Smooth muscle cell (in vitro differentiated cells): ENCODE measurements at regions not wholly inside any gene's neighbourhood (a gene's known extent, or its start where the extent isn't known, plus 50 kb on each side); places are given as distances from the start of the nearest gene placed in this dataset.

Experiments
- DNase-seq: peaks from one replicate; lab custom pipeline; 2025; ENCODE audit not compliant: unreplicated experiment; lab: John Stamatoyannopoulos, UW
- H2AFZ ChIP-seq: fragments of 200-600 bp; sonication (generic); 2 replicates; pipeline ENCODE4 v1.6.0; 2016; ENCODE audit warnings: antibody characterized with exemption, low read depth, mild to moderate bottlenecking
- H3F3A ChIP-seq: fragments of 200-600 bp; sonication (generic); 2 replicates; pipeline ENCODE4 v1.6.0; 2017; ENCODE audit warnings: antibody characterized with exemption, low read depth
- H3K27ac ChIP-seq: fragments of 200-600 bp; sonication (generic); 2 replicates; pipeline ENCODE4 v1.5.1; 2016; ENCODE audit warnings: low read depth, mild to moderate bottlenecking
- H3K27me3 ChIP-seq: fragments of 200-600 bp; sonication (generic); 2 replicates; pipeline ENCODE4 v1.6.1; 2016; ENCODE audit warnings: low read depth, mild to moderate bottlenecking
- H3K36me3 ChIP-seq: fragments of 200-600 bp; sonication (generic); 2 replicates; pipeline ENCODE4 v1.5.1; 2016; ENCODE audit warnings: low read depth
- H3K4me1 ChIP-seq: fragments of 200-600 bp; sonication (generic); 2 replicates; pipeline ENCODE4 v1.5.1; 2016; ENCODE audit warnings: low read depth
- H3K4me2 ChIP-seq: fragments of 200-600 bp; sonication (generic); 2 replicates; pipeline ENCODE4 v1.6.0; 2016; ENCODE audit warnings: mild to moderate bottlenecking
- H3K4me3 ChIP-seq: fragments of 200-600 bp; sonication (generic); 2 replicates; pipeline ENCODE4 v1.5.1; 2016; ENCODE audit warnings: mild to moderate bottlenecking
- H3K79me2 ChIP-seq: fragments of 200-600 bp; sonication (generic); 2 replicates; pipeline ENCODE4 v1.6.0; 2016; ENCODE audit warnings: low read depth, mild to moderate bottlenecking
- H3K9ac ChIP-seq: fragments of 200-600 bp; sonication (generic); 2 replicates; pipeline ENCODE4 v1.6.0; 2016; ENCODE audit warnings: low read depth
- H3K9me3 ChIP-seq: fragments of 200-600 bp; sonication (generic); replicated peaks from 2 replicates; pipeline ENCODE4 v1.5.1; 2016; ENCODE audit warnings: low read depth
- H4K20me1 ChIP-seq: fragments of 200-600 bp; sonication (generic); 2 replicates; pipeline ENCODE4 v1.6.0; 2016; ENCODE audit warnings: low read depth
- WGBS: methylation state at CpG from one replicate; pipeline ENCODE4 v1.1.7; 2016; ENCODE audit warnings: low lambda C conversion rate; 5-methylcytosine and 5-hydroxymethylcytosine counted together
- TF ChIP-seq, protein P1 (sequence below): fragments of 200-600 bp; sonication (generic); IDR thresholded peaks from 2 replicates; pipeline ENCODE4 v1.5.1; 2017; ENCODE audit warnings: borderline replicate concordance, mild to moderate bottlenecking, antibody characterized with exemption; ENCODE audit not compliant: insufficient read depth, poor library complexity, severe bottlenecking

- H3F3A ChIP-seq: peaks cover 10% of the 10 kb centered on the region
- DNase-seq: no peak
- TF ChIP-seq, protein P1, sequence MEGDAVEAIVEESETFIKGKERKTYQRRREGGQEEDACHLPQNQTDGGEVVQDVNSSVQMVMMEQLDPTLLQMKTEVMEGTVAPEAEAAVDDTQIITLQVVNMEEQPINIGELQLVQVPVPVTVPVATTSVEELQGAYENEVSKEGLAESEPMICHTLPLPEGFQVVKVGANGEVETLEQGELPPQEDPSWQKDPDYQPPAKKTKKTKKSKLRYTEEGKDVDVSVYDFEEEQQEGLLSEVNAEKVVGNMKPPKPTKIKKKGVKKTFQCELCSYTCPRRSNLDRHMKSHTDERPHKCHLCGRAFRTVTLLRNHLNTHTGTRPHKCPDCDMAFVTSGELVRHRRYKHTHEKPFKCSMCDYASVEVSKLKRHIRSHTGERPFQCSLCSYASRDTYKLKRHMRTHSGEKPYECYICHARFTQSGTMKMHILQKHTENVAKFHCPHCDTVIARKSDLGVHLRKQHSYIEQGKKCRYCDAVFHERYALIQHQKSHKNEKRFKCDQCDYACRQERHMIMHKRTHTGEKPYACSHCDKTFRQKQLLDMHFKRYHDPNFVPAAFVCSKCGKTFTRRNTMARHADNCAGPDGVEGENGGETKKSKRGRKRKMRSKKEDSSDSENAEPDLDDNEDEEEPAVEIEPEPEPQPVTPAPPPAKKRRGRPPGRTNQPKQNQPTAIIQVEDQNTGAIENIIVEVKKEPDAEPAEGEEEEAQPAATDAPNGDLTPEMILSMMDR: no peak
- no peak overlapping the region for H2AFZ ChIP-seq
- H3K27me3 ChIP-seq: no peaks in the 10 kb centered on the region
- H3K36me3 ChIP-seq: no peaks in the 10 kb centered on the region
- H4K20me1 ChIP-seq: no peaks in the 10 kb centered on the region
- H3K9ac ChIP-seq: no peak overlapping the region
- 32% methylated on average over 9 of the region's 9 CpGs for WGBS
- peaks cover 7% of the 10 kb centered on the region for H3K4me1 ChIP-seq
- H3K4me2 ChIP-seq: peak overlapping the region; percentile 4
- H3K79me2 ChIP-seq: no peaks in the 10 kb centered on the region
- no peak overlapping the region for H3K27ac ChIP-seq
- H3K4me3 ChIP-seq: no peak overlapping the region
- H3K9me3 ChIP-seq: no peaks in the 10 kb centered on the region
Measured at GRCh38 chr14:54177641-54178621, 218.9 kb upstream of the CDKN3 start.

DNA sequence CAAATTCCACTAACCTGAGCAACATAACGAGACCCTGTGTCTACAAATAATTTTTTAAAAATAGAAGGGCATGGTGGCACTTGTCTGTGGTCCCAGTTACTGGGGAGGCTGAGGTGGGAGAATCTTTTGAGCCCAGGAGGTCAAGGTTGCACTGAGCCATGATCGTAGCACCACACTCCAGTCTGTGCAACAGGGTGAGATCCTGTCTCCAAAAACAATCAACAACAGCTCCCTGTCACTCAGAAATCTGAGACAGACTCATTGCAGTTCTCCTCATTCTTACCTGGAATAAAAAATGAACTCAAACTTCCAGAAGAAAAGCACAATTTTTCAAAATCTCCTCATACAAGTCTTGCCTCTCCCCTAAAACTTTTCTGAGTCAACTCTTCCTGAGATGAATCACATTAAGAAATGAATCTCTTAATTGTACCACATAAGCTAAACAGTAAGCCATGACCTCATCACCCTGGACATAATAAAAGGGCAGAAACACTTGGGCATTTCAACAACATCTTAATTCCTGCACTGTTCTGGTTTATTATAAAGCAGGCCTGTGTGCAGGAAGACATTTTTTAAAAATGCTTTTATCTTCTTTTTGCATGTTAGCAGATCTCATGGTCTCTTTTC is 214.3 kb upstream of the CDKN3 start:
- no peak overlapping the region for H3K9ac ChIP-seq
- no peak for DNase-seq
- H2AFZ ChIP-seq: no peak overlapping the region
- WGBS: 69% methylated on average over 2 of the region's 2 CpGs
- no peaks in the 10 kb centered on the region for H3K4me1 ChIP-seq
- no peaks in the 10 kb centered on the region for H3K36me3 ChIP-seq
- no peak overlapping the region for H3K4me3 ChIP-seq
- no peaks in the 10 kb centered on the region for H3F3A ChIP-seq
- H3K9me3 ChIP-seq: no peaks in the 10 kb centered on the region
- peak overlapping the region; percentile 22 for H3K4me2 ChIP-seq
- no peaks in the 10 kb centered on the region for H4K20me1 ChIP-seq
- TF ChIP-seq, protein P1: no peak
- peak overlapping the region; percentile 36 for H3K27ac ChIP-seq
- H3K79me2 ChIP-seq: no peaks in the 10 kb centered on the region
- H3K27me3 ChIP-seq: no peaks in the 10 kb centered on the region

- peak overlapping the region; percentile 1 for H2AFZ ChIP-seq
- no peaks in the 10 kb centered on the region for H3K36me3 ChIP-seq
- H3K9me3 ChIP-seq: no peaks in the 10 kb centered on the region
- TF ChIP-seq, protein P1: no peak
- DNase-seq: no peak
- H3F3A ChIP-seq: peaks cover 10% of the 10 kb centered on the region
- no peak overlapping the region for H3K9ac ChIP-seq
- H3K4me1 ChIP-seq: peaks cover 13% of the 10 kb centered on the region
- H3K27ac ChIP-seq: peak overlapping the region; percentile 5
- H3K4me2 ChIP-seq: no peak overlapping the region
- H3K4me3 ChIP-seq: no peak overlapping the region
- no peaks in the 10 kb centered on the region for H4K20me1 ChIP-seq
- 49% methylated on average over 7 of the region's 7 CpGs for WGBS
- H3K27me3 ChIP-seq: no peaks in the 10 kb centered on the region
- H3K79me2 ChIP-seq: no peaks in the 10 kb centered on the region
Measured at GRCh38 chr14:54186821-54187763, 209.7 kb upstream of the CDKN3 start.
